H1 (cell line): ENCODE measurements at regions not wholly inside any gene's neighbourhood (a gene's known extent, or its start where the extent isn't known, plus 50 kb on each side); places are given as distances from the start of the nearest gene placed in this dataset.

Experiments used
- CTCF ChIA-PET: fragments of 300-600 bp; sonication (Branson Sonifier 250); formaldehyde crosslinking; loops from one replicate; lab custom pipeline; 2021; ENCODE audit not compliant: partially characterized antibody; lab: Charles Lee
- POLR2A ChIA-PET: fragments of 300-600 bp; sonication (Branson Sonifier 250); formaldehyde crosslinking; loops from one replicate; lab custom pipeline; 2021; ENCODE audit warnings: inconsistent platforms; ENCODE audit not compliant: partially characterized antibody; lab: Charles Lee
- DNase-seq, 2 experiments: peaks; one replicate each; pipeline versions ENCODE4 v3.0.0 to v3.0.0-alpha.2; 2010 to 2022; ENCODE audit warnings: low spot score in 2 of 2, low read depth in 1 of 2, mixed read lengths in 1 of 2
- FAIRE-seq: peaks from 2 replicates; lab custom pipeline; 2011; peaks lifted over from hg19 to GRCh38; lab: Jason Lieb, UNC
- H2AFZ ChIP-seq: 2 replicates; pipeline ENCODE4 v1.8.1; 2012; ENCODE audit warnings: low read length, inconsistent platforms
- H2AK5ac ChIP-seq: 2 replicates; pipeline ENCODE4 v1.6.1; 2013; ENCODE audit warnings: low read depth, low read length
- H2BK120ac ChIP-seq: replicated peaks from 2 replicates; pipeline ENCODE3; 2013; ENCODE audit warnings: low read depth, low read length, inconsistent platforms
- H2BK12ac ChIP-seq: 2 replicates; pipeline ENCODE4 v1.6.1; 2013; ENCODE audit warnings: low read depth, low read length
- H2BK15ac ChIP-seq: 2 replicates; pipeline ENCODE4 v1.6.1; 2013; ENCODE audit warnings: low read length
- H2BK20ac ChIP-seq: 2 replicates; pipeline ENCODE4 v1.6.1; 2013; ENCODE audit warnings: low read length
- H2BK5ac ChIP-seq: 2 replicates; pipeline ENCODE4 v1.6.1; 2013; ENCODE audit warnings: low read depth, low read length
- H3K14ac ChIP-seq: 2 replicates; pipeline ENCODE4 v1.6.1; 2013; ENCODE audit warnings: inconsistent platforms; ENCODE audit not compliant: insufficient read length
- H3K18ac ChIP-seq: 2 replicates; pipeline ENCODE4 v1.6.1; 2013; ENCODE audit warnings: low read length; ENCODE audit errors: extremely low read depth
- H3K23ac ChIP-seq: 2 replicates; pipeline ENCODE4 v1.6.1; 2013; ENCODE audit warnings: inconsistent platforms; ENCODE audit not compliant: insufficient read length
- H3K23me2 ChIP-seq: 2 replicates; pipeline ENCODE4 v1.6.1; 2013; ENCODE audit warnings: low read depth, low read length
- H3K27ac ChIP-seq: 2 replicates; pipeline ENCODE4 v1.6.1; 2011; ENCODE audit warnings: low read depth, low read length, inconsistent platforms
- H3K27me3 ChIP-seq, 4 experiments: replicated peaks in 1 of 4; 1 replicate in 1 of 4; 2 replicates in 3 of 4; pipeline versions ENCODE4 v1.6.1 to v1.8.1; 2011 to 2013; ENCODE audit warnings: low read length in 3 of 4, mild to moderate bottlenecking in 3 of 4, inconsistent platforms in 2 of 4, mixed read lengths in 2 of 4, moderate library complexity in 1 of 4; ENCODE audit not compliant: control insufficient read depth in 3 of 4, insufficient read depth in 3 of 4; ENCODE audit errors: extremely low read depth in 1 of 4
- H3K36me3 ChIP-seq, 4 experiments: 2 replicates each; pipeline versions ENCODE4 v1.6.1 to v1.8.1; 2011 to 2013; ENCODE audit warnings: mild to moderate bottlenecking in 4 of 4, low read length in 3 of 4, moderate library complexity in 2 of 4, control low read depth in 1 of 4, inconsistent platforms in 1 of 4; ENCODE audit not compliant: insufficient read depth in 4 of 4, control insufficient read depth in 2 of 4
- H3K4ac ChIP-seq: replicated peaks from 2 replicates; pipeline ENCODE3; 2013; ENCODE audit warnings: low read length, low read depth, mixed read lengths, inconsistent platforms; ENCODE audit not compliant: insufficient read length
- H3K4me1 ChIP-seq, 4 experiments: replicated peaks in 1 of 4; 1 replicate in 1 of 4; 2 replicates in 3 of 4; pipeline versions ENCODE4 v1.6.1 to v1.8.1; 2011 to 2013; ENCODE audit warnings: low read length in 3 of 4, inconsistent platforms in 2 of 4, mixed read lengths in 1 of 4; ENCODE audit not compliant: insufficient read depth in 4 of 4, control insufficient read depth in 3 of 4
- H3K4me2 ChIP-seq, 2 experiments: 2 replicates each; pipeline versions ENCODE4 v1.6.1 to v1.8.1; 2011 to 2013; ENCODE audit warnings: low read depth in 2 of 2, low read length in 2 of 2, control low read depth in 1 of 2, inconsistent platforms in 1 of 2, mild to moderate bottlenecking in 1 of 2; ENCODE audit not compliant: insufficient read depth in 1 of 2
- H3K4me3 ChIP-seq, 4 experiments: fragments of 200-600, 300-600 bp in 1 of 4; sonication (generic), shearing (Covaris generic), sonication (Bioruptor Twin) in 1 of 4; 2 replicates each; pipeline versions ENCODE4 v1.5.1 to v1.8.1; 2011 to 2016; ENCODE audit warnings: low read length in 4 of 4, low read depth in 3 of 4, control low read depth in 2 of 4, inconsistent platforms in 2 of 4, mild to moderate bottlenecking in 2 of 4, mixed read lengths in 1 of 4, moderate library complexity in 1 of 4; ENCODE audit not compliant: insufficient read depth in 2 of 4; ENCODE audit errors: extremely low read depth in 1 of 4
- H3K56ac ChIP-seq: replicated peaks from 2 replicates; pipeline ENCODE3; 2013; ENCODE audit warnings: low read depth, mild to moderate bottlenecking, mixed read lengths, low read length, inconsistent platforms; ENCODE audit not compliant: insufficient read length
- H3K79me1 ChIP-seq: 2 replicates; pipeline ENCODE4 v1.6.1; 2013; ENCODE audit warnings: low read depth, low read length, control low read depth
- H3K79me2 ChIP-seq, 2 experiments: 2 replicates each; pipeline versions ENCODE4 v1.6.1 to v1.8.1; 2012 to 2013; ENCODE audit warnings: low read length in 2 of 2, mild to moderate bottlenecking in 2 of 2, inconsistent platforms in 1 of 2; ENCODE audit not compliant: insufficient read depth in 2 of 2, control insufficient read depth in 1 of 2
- H3K9ac ChIP-seq, 4 experiments: replicated peaks in 1 of 4; 1 replicate in 1 of 4; 2 replicates in 3 of 4; pipeline versions ENCODE4 v1.6.1 to v1.8.1; 2011 to 2013; ENCODE audit warnings: low read depth in 3 of 4, low read length in 3 of 4, control low read depth in 2 of 4, mild to moderate bottlenecking in 2 of 4, moderate library complexity in 2 of 4, inconsistent platforms in 1 of 4; ENCODE audit errors: extremely low read depth in 1 of 4
- H3K9me3 ChIP-seq, 2 experiments: 2 replicates each; pipeline versions ENCODE4 v1.6.1 to v1.8.1; 2012 to 2013; ENCODE audit warnings: mild to moderate bottlenecking in 2 of 2, moderate library complexity in 2 of 2, control low read depth in 1 of 2, inconsistent platforms in 1 of 2, low read depth in 1 of 2, low read length in 1 of 2, mixed read lengths in 1 of 2; ENCODE audit not compliant: insufficient read depth in 2 of 2
- H4K20me1 ChIP-seq, 2 experiments: replicated peaks in 1 of 2; 2 replicates each; pipeline versions ENCODE3 to v1.8.1; 2011 to 2013; ENCODE audit warnings: inconsistent platforms in 2 of 2, low read length in 2 of 2, mild to moderate bottlenecking in 1 of 2; ENCODE audit not compliant: insufficient read depth in 2 of 2, control insufficient read depth in 1 of 2
- H4K5ac ChIP-seq: 2 replicates; pipeline ENCODE4 v1.6.1; 2013; ENCODE audit warnings: low read length, low read depth, mixed read lengths, inconsistent platforms; ENCODE audit not compliant: insufficient read length
- H4K8ac ChIP-seq: 2 replicates; pipeline ENCODE4 v1.8.0; 2013; ENCODE audit warnings: mild to moderate bottlenecking, moderate library complexity, low read length, inconsistent platforms; ENCODE audit not compliant: insufficient read depth; ENCODE audit errors: extremely low read depth
- H4K91ac ChIP-seq: replicated peaks from 2 replicates; pipeline ENCODE3; 2013; ENCODE audit warnings: low read length, mixed read lengths, inconsistent platforms; ENCODE audit not compliant: insufficient read length
- BCL11A ChIP-seq, 2 experiments: IDR thresholded peaks; one replicate each; pipeline ENCODE4 v1.6.1; 2011; ENCODE audit warnings: low read depth in 2 of 2, low read length in 2 of 2, mild to moderate bottlenecking in 2 of 2
- GABPA ChIP-seq: IDR thresholded peaks from 2 replicates; pipeline ENCODE4 v1.6.1; 2011; ENCODE audit warnings: mild to moderate bottlenecking, low read length, moderate library complexity, borderline replicate concordance; ENCODE audit not compliant: insufficient read depth
- HDAC6 ChIP-seq: IDR thresholded peaks from one replicate; pipeline ENCODE4 v1.7.1; 2012; ENCODE audit warnings: low read depth, mild to moderate bottlenecking, inconsistent platforms, low read length, moderate library complexity
- NRF1 ChIP-seq: IDR thresholded peaks from 2 replicates; pipeline ENCODE4 v1.6.1; 2011; ENCODE audit warnings: mild to moderate bottlenecking, low read depth, low read length, improper control_type of control experiment
- POLR2AphosphoS5 ChIP-seq: IDR thresholded peaks from 2 replicates; pipeline ENCODE4 v1.6.1; 2011; ENCODE audit warnings: low read depth, low read length
- RAD21 ChIP-seq, 2 experiments: IDR thresholded peaks in 1 of 2; conservative IDR thresholded peaks in 1 of 2; 2 replicates each; pipeline ENCODE4 v1.6.1; 2011; ENCODE audit warnings: low read depth in 2 of 2, low read length in 2 of 2, improper control_type of control experiment in 1 of 2, inconsistent platforms in 1 of 2, mild to moderate bottlenecking in 1 of 2, moderate library complexity in 1 of 2
- RBBP5 ChIP-seq: IDR thresholded peaks from 2 replicates; pipeline ENCODE4 v1.7.1; 2012; ENCODE audit warnings: low read depth, mild to moderate bottlenecking, inconsistent platforms, low read length, moderate library complexity, borderline replicate concordance
- SP2 ChIP-seq: IDR thresholded peaks from 2 replicates; pipeline ENCODE4 v1.6.1; 2012; ENCODE audit warnings: mild to moderate bottlenecking, low read length, inconsistent platforms
- TCF12 ChIP-seq: IDR thresholded peaks from 2 replicates; pipeline ENCODE4 v1.6.1; 2011; ENCODE audit warnings: low read depth, mild to moderate bottlenecking, low read length
- WGBS, 2 experiments: shearing (Covaris generic) in 1 of 2; methylation state at CpG; one replicate each; pipeline versions ENCODE4 v1.1.6 to v1.1.7; 2013 to 2015; ENCODE audit warnings: low lambda C conversion rate in 2 of 2, mixed read lengths in 2 of 2, inconsistent platforms in 1 of 2, low coverage in 1 of 2, missing lambda C conversion rate in 1 of 2; ENCODE audit not compliant: insufficient replicate concordance in 2 of 2, insufficient coverage in 1 of 2, insufficient read length in 1 of 2; ENCODE audit errors: extremely low coverage in 1 of 2, missing lambda C conversion rate in 1 of 2; 5-methylcytosine and 5-hydroxymethylcytosine counted together
- TF ChIP-seq, protein P1 (sequence below), 3 experiments: IDR thresholded peaks; 1 replicate in 2 of 3; 2 replicates in 1 of 3; pipeline versions ENCODE4 v1.5.1 to v1.6.1; 2011; ENCODE audit warnings: low read length in 3 of 3, mild to moderate bottlenecking in 3 of 3, inconsistent platforms in 2 of 3, low read depth in 1 of 3, moderate library complexity in 1 of 3; ENCODE audit not compliant: insufficient read depth in 1 of 3; ENCODE audit errors: control extremely low read depth in 1 of 3

DNA sequence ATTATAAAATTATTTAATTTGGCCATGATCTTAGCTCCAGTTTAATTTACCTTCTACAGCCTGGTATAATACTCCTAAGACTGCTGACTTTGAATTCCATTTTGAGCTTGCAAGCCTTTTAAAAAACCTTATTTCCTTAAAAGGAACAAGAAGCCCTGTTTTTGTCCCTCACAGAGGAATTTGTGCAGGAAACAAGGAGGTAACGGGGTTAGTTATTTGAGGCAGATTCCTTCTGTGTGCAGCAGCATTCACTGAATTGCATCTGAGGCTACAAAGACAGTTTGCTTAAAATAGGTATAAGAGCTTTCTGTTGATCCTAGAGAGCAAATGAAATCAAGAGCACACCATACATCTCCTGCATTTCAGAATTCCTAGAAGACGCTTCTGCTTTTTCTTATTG lies 403.3 kb upstream of the PRICKLE1 start:
- no peak overlapping the region for H3K4me3 ChIP-seq
- ChIA-PET CTCF (interaction anchor here (0.6 kb wide), 1 partner anchor 254 kb away, joined by 3 read pairs; no protein-coding TSS in a partner anchor), POLR2A (no interaction called here)
- H3K4ac ChIP-seq: no peak overlapping the region
- no peak overlapping the region for H2BK12ac ChIP-seq
- no peak overlapping the region for H4K8ac ChIP-seq
- no peaks in the 10 kb centered on the region for H3K23me2 ChIP-seq
- no peak overlapping the region for H2BK15ac ChIP-seq
- no peak overlapping the region for H3K4me2 ChIP-seq
- no peak overlapping the region for H2AFZ ChIP-seq
- DNase-seq (no peak), FAIRE-seq (no peak)
- H3K14ac ChIP-seq: no peak overlapping the region
- no peaks in the 10 kb centered on the region for H3K9me3 ChIP-seq
- no peak overlapping the region for H3K56ac ChIP-seq
- H3K27ac ChIP-seq: no peak overlapping the region
- 97% methylated on average over 2 of the region's 2 CpGs; no CpG with 5 or more reads in 1 of the 2 experiments for WGBS, 2 experiments
- no peaks in the 10 kb centered on the region for H3K36me3 ChIP-seq
- no peak overlapping the region for H2BK20ac ChIP-seq
- no peak overlapping the region for H3K9ac ChIP-seq
- H4K91ac ChIP-seq: no peak overlapping the region
- H3K18ac ChIP-seq: no peak overlapping the region
- H4K20me1 ChIP-seq: no peaks in the 10 kb centered on the region
- no peaks in the 10 kb centered on the region for H3K4me1 ChIP-seq
- no peak overlapping the region for H2AK5ac ChIP-seq
- H2BK120ac ChIP-seq: no peak overlapping the region
- H2BK5ac ChIP-seq: no peak overlapping the region
- H3K79me2 ChIP-seq: no peaks in the 10 kb centered on the region
- no peaks in the 10 kb centered on the region for H3K79me1 ChIP-seq
- no peak overlapping the region for H3K23ac ChIP-seq
- H4K5ac ChIP-seq: no peak overlapping the region
- H3K27me3 ChIP-seq: no peaks in the 10 kb centered on the region
- TF ChIP-seq, protein P1, sequence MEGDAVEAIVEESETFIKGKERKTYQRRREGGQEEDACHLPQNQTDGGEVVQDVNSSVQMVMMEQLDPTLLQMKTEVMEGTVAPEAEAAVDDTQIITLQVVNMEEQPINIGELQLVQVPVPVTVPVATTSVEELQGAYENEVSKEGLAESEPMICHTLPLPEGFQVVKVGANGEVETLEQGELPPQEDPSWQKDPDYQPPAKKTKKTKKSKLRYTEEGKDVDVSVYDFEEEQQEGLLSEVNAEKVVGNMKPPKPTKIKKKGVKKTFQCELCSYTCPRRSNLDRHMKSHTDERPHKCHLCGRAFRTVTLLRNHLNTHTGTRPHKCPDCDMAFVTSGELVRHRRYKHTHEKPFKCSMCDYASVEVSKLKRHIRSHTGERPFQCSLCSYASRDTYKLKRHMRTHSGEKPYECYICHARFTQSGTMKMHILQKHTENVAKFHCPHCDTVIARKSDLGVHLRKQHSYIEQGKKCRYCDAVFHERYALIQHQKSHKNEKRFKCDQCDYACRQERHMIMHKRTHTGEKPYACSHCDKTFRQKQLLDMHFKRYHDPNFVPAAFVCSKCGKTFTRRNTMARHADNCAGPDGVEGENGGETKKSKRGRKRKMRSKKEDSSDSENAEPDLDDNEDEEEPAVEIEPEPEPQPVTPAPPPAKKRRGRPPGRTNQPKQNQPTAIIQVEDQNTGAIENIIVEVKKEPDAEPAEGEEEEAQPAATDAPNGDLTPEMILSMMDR (IDR thresholded peaks at IDR 0.05; ENCODE audit: control extremely low read depth in 1 of 3, insufficient read depth in 1 of 3, low read depth in 1 of 3, low read length in 3 of 3): no peak
- TF ChIP-seq POLR2AphosphoS5 (no peak), RBBP5 (no peak), GABPA (no peak), BCL11A (IDR thresholded peaks at IDR 0.05; ENCODE audit: low read depth in 2 of 2, low read length in 2 of 2) (no peak), TCF12 (no peak), HDAC6 (no peak), NRF1 (no peak), SP2 (no peak), RAD21 (IDR thresholded peaks at IDR 0.05 in 1 of 2, conservative IDR thresholded peaks at IDR 0.05 in 1 of 2; ENCODE audit: low read depth in 2 of 2, low read length in 2 of 2) (no peak)
